Prostate gland (tissue), 2 donors: ENCODE measurements at regions not wholly inside any gene's neighbourhood (a gene's known extent, or its start where the extent isn't known, plus 50 kb on each side); places are given as distances from the start of the nearest gene placed in this dataset.

Experiments
- CTCF ChIP-seq, 4 experiments: fragments of 200-600 bp in 2 of 4; fragments of 450-650 bp in 2 of 4; sonication (generic) in 2 of 4; IDR thresholded peaks; 1 replicate in 3 of 4; 2 replicates in 1 of 4; pipeline ENCODE4 v1.5.1; 2016 to 2019; ENCODE audit warnings: antibody characterized with exemption in 4 of 4, mild to moderate bottlenecking in 2 of 4, moderate library complexity in 2 of 4
- POLR2A ChIP-seq: fragments of 450-650 bp; IDR thresholded peaks from one replicate; pipeline ENCODE4 v1.6.1; 2016; ENCODE audit warnings: antibody characterized with exemption, mild to moderate bottlenecking

DNA sequence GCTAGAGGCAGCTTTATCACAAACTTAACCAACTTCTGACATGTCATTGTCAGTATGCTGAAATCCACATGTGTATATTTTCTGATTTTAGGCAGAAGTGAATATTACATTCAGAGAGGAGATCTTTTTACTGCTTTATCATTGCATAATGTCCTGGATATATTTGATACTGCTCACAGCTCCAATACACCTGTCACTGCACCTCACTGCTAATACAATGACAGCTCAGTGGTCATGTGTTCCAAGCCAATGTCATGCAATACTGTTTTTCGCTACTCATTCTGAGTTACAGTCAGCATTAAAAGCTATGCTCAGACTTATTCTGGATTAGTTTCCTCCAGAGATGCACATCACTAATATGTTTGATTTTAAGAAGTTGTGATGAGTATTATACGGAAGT is 1604.6 kb downstream of the HACE1 start:
- no peak for TF ChIP-seq CTCF (IDR thresholded peaks at IDR 0.05)
- no peak for TF ChIP-seq POLR2A
